H1 (cell line): ENCODE measurements at regions not wholly inside any gene's neighbourhood (a gene's known extent, or its start where the extent isn't known, plus 50 kb on each side); places are given as distances from the start of the nearest gene placed in this dataset.

Source experiments
- CTCF ChIA-PET: fragments of 300-600 bp; sonication (Branson Sonifier 250); formaldehyde crosslinking; loops from one replicate; lab custom pipeline; 2021; ENCODE audit not compliant: partially characterized antibody; lab: Charles Lee
- POLR2A ChIA-PET: fragments of 300-600 bp; sonication (Branson Sonifier 250); formaldehyde crosslinking; loops from one replicate; lab custom pipeline; 2021; ENCODE audit warnings: inconsistent platforms; ENCODE audit not compliant: partially characterized antibody; lab: Charles Lee
- DNase-seq, 2 experiments: peaks; one replicate each; pipeline versions ENCODE4 v3.0.0 to v3.0.0-alpha.2; 2010 to 2022; ENCODE audit warnings: low spot score in 2 of 2, low read depth in 1 of 2, mixed read lengths in 1 of 2
- FAIRE-seq: peaks from 2 replicates; lab custom pipeline; 2011; peaks lifted over from hg19 to GRCh38; lab: Jason Lieb, UNC
- H2AFZ ChIP-seq: 2 replicates; pipeline ENCODE4 v1.8.1; 2012; ENCODE audit warnings: low read length, inconsistent platforms
- H2AK5ac ChIP-seq: 2 replicates; pipeline ENCODE4 v1.6.1; 2013; ENCODE audit warnings: low read depth, low read length
- H2BK120ac ChIP-seq: replicated peaks from 2 replicates; pipeline ENCODE3; 2013; ENCODE audit warnings: low read depth, low read length, inconsistent platforms
- H2BK12ac ChIP-seq: 2 replicates; pipeline ENCODE4 v1.6.1; 2013; ENCODE audit warnings: low read depth, low read length
- H2BK15ac ChIP-seq: 2 replicates; pipeline ENCODE4 v1.6.1; 2013; ENCODE audit warnings: low read length
- H2BK20ac ChIP-seq: 2 replicates; pipeline ENCODE4 v1.6.1; 2013; ENCODE audit warnings: low read length
- H2BK5ac ChIP-seq: 2 replicates; pipeline ENCODE4 v1.6.1; 2013; ENCODE audit warnings: low read depth, low read length
- H3K14ac ChIP-seq: 2 replicates; pipeline ENCODE4 v1.6.1; 2013; ENCODE audit warnings: inconsistent platforms; ENCODE audit not compliant: insufficient read length
- H3K18ac ChIP-seq: 2 replicates; pipeline ENCODE4 v1.6.1; 2013; ENCODE audit warnings: low read length; ENCODE audit errors: extremely low read depth
- H3K23ac ChIP-seq: 2 replicates; pipeline ENCODE4 v1.6.1; 2013; ENCODE audit warnings: inconsistent platforms; ENCODE audit not compliant: insufficient read length
- H3K23me2 ChIP-seq: 2 replicates; pipeline ENCODE4 v1.6.1; 2013; ENCODE audit warnings: low read depth, low read length
- H3K27ac ChIP-seq: 2 replicates; pipeline ENCODE4 v1.6.1; 2011; ENCODE audit warnings: low read depth, low read length, inconsistent platforms
- H3K27me3 ChIP-seq, 4 experiments: replicated peaks in 1 of 4; 1 replicate in 1 of 4; 2 replicates in 3 of 4; pipeline versions ENCODE4 v1.6.1 to v1.8.1; 2011 to 2013; ENCODE audit warnings: low read length in 3 of 4, mild to moderate bottlenecking in 3 of 4, inconsistent platforms in 2 of 4, mixed read lengths in 2 of 4, moderate library complexity in 1 of 4; ENCODE audit not compliant: control insufficient read depth in 3 of 4, insufficient read depth in 3 of 4; ENCODE audit errors: extremely low read depth in 1 of 4
- H3K36me3 ChIP-seq, 4 experiments: 2 replicates each; pipeline versions ENCODE4 v1.6.1 to v1.8.1; 2011 to 2013; ENCODE audit warnings: mild to moderate bottlenecking in 4 of 4, low read length in 3 of 4, moderate library complexity in 2 of 4, control low read depth in 1 of 4, inconsistent platforms in 1 of 4; ENCODE audit not compliant: insufficient read depth in 4 of 4, control insufficient read depth in 2 of 4
- H3K4ac ChIP-seq: replicated peaks from 2 replicates; pipeline ENCODE3; 2013; ENCODE audit warnings: low read length, low read depth, mixed read lengths, inconsistent platforms; ENCODE audit not compliant: insufficient read length
- H3K4me1 ChIP-seq, 4 experiments: replicated peaks in 1 of 4; 1 replicate in 1 of 4; 2 replicates in 3 of 4; pipeline versions ENCODE4 v1.6.1 to v1.8.1; 2011 to 2013; ENCODE audit warnings: low read length in 3 of 4, inconsistent platforms in 2 of 4, mixed read lengths in 1 of 4; ENCODE audit not compliant: insufficient read depth in 4 of 4, control insufficient read depth in 3 of 4
- H3K4me2 ChIP-seq, 2 experiments: 2 replicates each; pipeline versions ENCODE4 v1.6.1 to v1.8.1; 2011 to 2013; ENCODE audit warnings: low read depth in 2 of 2, low read length in 2 of 2, control low read depth in 1 of 2, inconsistent platforms in 1 of 2, mild to moderate bottlenecking in 1 of 2; ENCODE audit not compliant: insufficient read depth in 1 of 2
- H3K4me3 ChIP-seq, 4 experiments: fragments of 200-600, 300-600 bp in 1 of 4; sonication (generic), shearing (Covaris generic), sonication (Bioruptor Twin) in 1 of 4; 2 replicates each; pipeline versions ENCODE4 v1.5.1 to v1.8.1; 2011 to 2016; ENCODE audit warnings: low read length in 4 of 4, low read depth in 3 of 4, control low read depth in 2 of 4, inconsistent platforms in 2 of 4, mild to moderate bottlenecking in 2 of 4, mixed read lengths in 1 of 4, moderate library complexity in 1 of 4; ENCODE audit not compliant: insufficient read depth in 2 of 4; ENCODE audit errors: extremely low read depth in 1 of 4
- H3K56ac ChIP-seq: replicated peaks from 2 replicates; pipeline ENCODE3; 2013; ENCODE audit warnings: low read depth, mild to moderate bottlenecking, mixed read lengths, low read length, inconsistent platforms; ENCODE audit not compliant: insufficient read length
- H3K79me1 ChIP-seq: 2 replicates; pipeline ENCODE4 v1.6.1; 2013; ENCODE audit warnings: low read depth, low read length, control low read depth
- H3K79me2 ChIP-seq, 2 experiments: 2 replicates each; pipeline versions ENCODE4 v1.6.1 to v1.8.1; 2012 to 2013; ENCODE audit warnings: low read length in 2 of 2, mild to moderate bottlenecking in 2 of 2, inconsistent platforms in 1 of 2; ENCODE audit not compliant: insufficient read depth in 2 of 2, control insufficient read depth in 1 of 2
- H3K9ac ChIP-seq, 4 experiments: replicated peaks in 1 of 4; 1 replicate in 1 of 4; 2 replicates in 3 of 4; pipeline versions ENCODE4 v1.6.1 to v1.8.1; 2011 to 2013; ENCODE audit warnings: low read depth in 3 of 4, low read length in 3 of 4, control low read depth in 2 of 4, mild to moderate bottlenecking in 2 of 4, moderate library complexity in 2 of 4, inconsistent platforms in 1 of 4; ENCODE audit errors: extremely low read depth in 1 of 4
- H3K9me3 ChIP-seq, 2 experiments: 2 replicates each; pipeline versions ENCODE4 v1.6.1 to v1.8.1; 2012 to 2013; ENCODE audit warnings: mild to moderate bottlenecking in 2 of 2, moderate library complexity in 2 of 2, control low read depth in 1 of 2, inconsistent platforms in 1 of 2, low read depth in 1 of 2, low read length in 1 of 2, mixed read lengths in 1 of 2; ENCODE audit not compliant: insufficient read depth in 2 of 2
- H4K20me1 ChIP-seq, 2 experiments: replicated peaks in 1 of 2; 2 replicates each; pipeline versions ENCODE3 to v1.8.1; 2011 to 2013; ENCODE audit warnings: inconsistent platforms in 2 of 2, low read length in 2 of 2, mild to moderate bottlenecking in 1 of 2; ENCODE audit not compliant: insufficient read depth in 2 of 2, control insufficient read depth in 1 of 2
- H4K5ac ChIP-seq: 2 replicates; pipeline ENCODE4 v1.6.1; 2013; ENCODE audit warnings: low read length, low read depth, mixed read lengths, inconsistent platforms; ENCODE audit not compliant: insufficient read length
- H4K8ac ChIP-seq: 2 replicates; pipeline ENCODE4 v1.8.0; 2013; ENCODE audit warnings: mild to moderate bottlenecking, moderate library complexity, low read length, inconsistent platforms; ENCODE audit not compliant: insufficient read depth; ENCODE audit errors: extremely low read depth
- H4K91ac ChIP-seq: replicated peaks from 2 replicates; pipeline ENCODE3; 2013; ENCODE audit warnings: low read length, mixed read lengths, inconsistent platforms; ENCODE audit not compliant: insufficient read length
- WGBS, 2 experiments: shearing (Covaris generic) in 1 of 2; methylation state at CpG; one replicate each; pipeline versions ENCODE4 v1.1.6 to v1.1.7; 2013 to 2015; ENCODE audit warnings: low lambda C conversion rate in 2 of 2, mixed read lengths in 2 of 2, inconsistent platforms in 1 of 2, low coverage in 1 of 2, missing lambda C conversion rate in 1 of 2; ENCODE audit not compliant: insufficient replicate concordance in 2 of 2, insufficient coverage in 1 of 2, insufficient read length in 1 of 2; ENCODE audit errors: extremely low coverage in 1 of 2, missing lambda C conversion rate in 1 of 2; 5-methylcytosine and 5-hydroxymethylcytosine counted together
- TF ChIP-seq, protein P1 (sequence below): fragments of 300-600 bp; sonication (generic); IDR thresholded peaks from 2 replicates; pipeline ENCODE4 v1.7.1; 2012; ENCODE audit warnings: low read length, moderate library complexity, mild to moderate bottlenecking, inconsistent platforms; ENCODE audit not compliant: insufficient replicate concordance

DNA sequence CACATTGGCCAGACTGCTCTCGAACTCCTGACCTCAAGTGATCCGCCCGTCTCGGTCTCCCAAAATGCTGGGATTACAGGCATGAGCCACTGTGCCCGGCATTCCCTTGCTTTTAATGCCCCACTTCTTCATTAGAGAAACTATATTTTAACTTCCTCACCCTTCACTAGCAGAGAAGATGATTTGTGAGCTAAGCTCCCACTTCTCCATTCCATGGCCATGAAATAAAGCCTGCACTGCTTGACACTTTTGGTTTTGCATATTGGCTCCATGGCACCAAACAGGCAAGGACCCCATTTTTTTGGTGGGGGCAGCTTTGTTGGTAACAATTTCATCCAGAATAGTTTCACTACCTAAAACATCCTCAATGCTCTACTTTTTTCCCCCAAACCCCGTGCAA lies 145.3 kb downstream of the TFAP2B start:
- H2AK5ac ChIP-seq = no peak overlapping the region
- FAIRE-seq = no peak
- H4K91ac ChIP-seq = no peak overlapping the region
- no peak overlapping the region for H3K4me2 ChIP-seq
- CTCF ChIA-PET = interaction anchor here (0.6 kb wide), 1 partner anchor 60 kb away, joined by 3 read pairs; no protein-coding TSS in a partner anchor
- H3K14ac ChIP-seq = no peak overlapping the region
- 96% methylated on average over 6 of the region's 6 CpGs; no CpG with 5 or more reads in 1 of the 2 experiments for WGBS, 2 experiments
- POLR2A ChIA-PET = no interaction called here
- H3K18ac ChIP-seq = no peak overlapping the region
- H3K79me1 ChIP-seq = no peaks in the 10 kb centered on the region
- no peaks in the 10 kb centered on the region for H3K27me3 ChIP-seq
- no peak overlapping the region for H3K56ac ChIP-seq
- H2BK20ac ChIP-seq = no peak overlapping the region
- no peak overlapping the region for H3K23ac ChIP-seq
- no peak overlapping the region for H2BK5ac ChIP-seq
- H3K4me1 ChIP-seq = no peaks in the 10 kb centered on the region
- DNase-seq = no peak
- H4K8ac ChIP-seq = no peak overlapping the region
- H2BK120ac ChIP-seq = no peak overlapping the region
- no peak overlapping the region for H2AFZ ChIP-seq
- no peaks in the 10 kb centered on the region for H4K20me1 ChIP-seq
- no peaks in the 10 kb centered on the region for H3K23me2 ChIP-seq
- H3K9me3 ChIP-seq = no peaks in the 10 kb centered on the region
- H3K36me3 ChIP-seq = no peaks in the 10 kb centered on the region
- H3K4ac ChIP-seq = no peak overlapping the region
- H2BK12ac ChIP-seq = no peak overlapping the region
- H3K9ac ChIP-seq = no peak overlapping the region
- H3K79me2 ChIP-seq = no peaks in the 10 kb centered on the region
- H4K5ac ChIP-seq = no peak overlapping the region
- no peak overlapping the region for H3K27ac ChIP-seq
- no peak overlapping the region for H3K4me3 ChIP-seq
- H2BK15ac ChIP-seq = no peak overlapping the region
- TF ChIP-seq, protein P1, sequence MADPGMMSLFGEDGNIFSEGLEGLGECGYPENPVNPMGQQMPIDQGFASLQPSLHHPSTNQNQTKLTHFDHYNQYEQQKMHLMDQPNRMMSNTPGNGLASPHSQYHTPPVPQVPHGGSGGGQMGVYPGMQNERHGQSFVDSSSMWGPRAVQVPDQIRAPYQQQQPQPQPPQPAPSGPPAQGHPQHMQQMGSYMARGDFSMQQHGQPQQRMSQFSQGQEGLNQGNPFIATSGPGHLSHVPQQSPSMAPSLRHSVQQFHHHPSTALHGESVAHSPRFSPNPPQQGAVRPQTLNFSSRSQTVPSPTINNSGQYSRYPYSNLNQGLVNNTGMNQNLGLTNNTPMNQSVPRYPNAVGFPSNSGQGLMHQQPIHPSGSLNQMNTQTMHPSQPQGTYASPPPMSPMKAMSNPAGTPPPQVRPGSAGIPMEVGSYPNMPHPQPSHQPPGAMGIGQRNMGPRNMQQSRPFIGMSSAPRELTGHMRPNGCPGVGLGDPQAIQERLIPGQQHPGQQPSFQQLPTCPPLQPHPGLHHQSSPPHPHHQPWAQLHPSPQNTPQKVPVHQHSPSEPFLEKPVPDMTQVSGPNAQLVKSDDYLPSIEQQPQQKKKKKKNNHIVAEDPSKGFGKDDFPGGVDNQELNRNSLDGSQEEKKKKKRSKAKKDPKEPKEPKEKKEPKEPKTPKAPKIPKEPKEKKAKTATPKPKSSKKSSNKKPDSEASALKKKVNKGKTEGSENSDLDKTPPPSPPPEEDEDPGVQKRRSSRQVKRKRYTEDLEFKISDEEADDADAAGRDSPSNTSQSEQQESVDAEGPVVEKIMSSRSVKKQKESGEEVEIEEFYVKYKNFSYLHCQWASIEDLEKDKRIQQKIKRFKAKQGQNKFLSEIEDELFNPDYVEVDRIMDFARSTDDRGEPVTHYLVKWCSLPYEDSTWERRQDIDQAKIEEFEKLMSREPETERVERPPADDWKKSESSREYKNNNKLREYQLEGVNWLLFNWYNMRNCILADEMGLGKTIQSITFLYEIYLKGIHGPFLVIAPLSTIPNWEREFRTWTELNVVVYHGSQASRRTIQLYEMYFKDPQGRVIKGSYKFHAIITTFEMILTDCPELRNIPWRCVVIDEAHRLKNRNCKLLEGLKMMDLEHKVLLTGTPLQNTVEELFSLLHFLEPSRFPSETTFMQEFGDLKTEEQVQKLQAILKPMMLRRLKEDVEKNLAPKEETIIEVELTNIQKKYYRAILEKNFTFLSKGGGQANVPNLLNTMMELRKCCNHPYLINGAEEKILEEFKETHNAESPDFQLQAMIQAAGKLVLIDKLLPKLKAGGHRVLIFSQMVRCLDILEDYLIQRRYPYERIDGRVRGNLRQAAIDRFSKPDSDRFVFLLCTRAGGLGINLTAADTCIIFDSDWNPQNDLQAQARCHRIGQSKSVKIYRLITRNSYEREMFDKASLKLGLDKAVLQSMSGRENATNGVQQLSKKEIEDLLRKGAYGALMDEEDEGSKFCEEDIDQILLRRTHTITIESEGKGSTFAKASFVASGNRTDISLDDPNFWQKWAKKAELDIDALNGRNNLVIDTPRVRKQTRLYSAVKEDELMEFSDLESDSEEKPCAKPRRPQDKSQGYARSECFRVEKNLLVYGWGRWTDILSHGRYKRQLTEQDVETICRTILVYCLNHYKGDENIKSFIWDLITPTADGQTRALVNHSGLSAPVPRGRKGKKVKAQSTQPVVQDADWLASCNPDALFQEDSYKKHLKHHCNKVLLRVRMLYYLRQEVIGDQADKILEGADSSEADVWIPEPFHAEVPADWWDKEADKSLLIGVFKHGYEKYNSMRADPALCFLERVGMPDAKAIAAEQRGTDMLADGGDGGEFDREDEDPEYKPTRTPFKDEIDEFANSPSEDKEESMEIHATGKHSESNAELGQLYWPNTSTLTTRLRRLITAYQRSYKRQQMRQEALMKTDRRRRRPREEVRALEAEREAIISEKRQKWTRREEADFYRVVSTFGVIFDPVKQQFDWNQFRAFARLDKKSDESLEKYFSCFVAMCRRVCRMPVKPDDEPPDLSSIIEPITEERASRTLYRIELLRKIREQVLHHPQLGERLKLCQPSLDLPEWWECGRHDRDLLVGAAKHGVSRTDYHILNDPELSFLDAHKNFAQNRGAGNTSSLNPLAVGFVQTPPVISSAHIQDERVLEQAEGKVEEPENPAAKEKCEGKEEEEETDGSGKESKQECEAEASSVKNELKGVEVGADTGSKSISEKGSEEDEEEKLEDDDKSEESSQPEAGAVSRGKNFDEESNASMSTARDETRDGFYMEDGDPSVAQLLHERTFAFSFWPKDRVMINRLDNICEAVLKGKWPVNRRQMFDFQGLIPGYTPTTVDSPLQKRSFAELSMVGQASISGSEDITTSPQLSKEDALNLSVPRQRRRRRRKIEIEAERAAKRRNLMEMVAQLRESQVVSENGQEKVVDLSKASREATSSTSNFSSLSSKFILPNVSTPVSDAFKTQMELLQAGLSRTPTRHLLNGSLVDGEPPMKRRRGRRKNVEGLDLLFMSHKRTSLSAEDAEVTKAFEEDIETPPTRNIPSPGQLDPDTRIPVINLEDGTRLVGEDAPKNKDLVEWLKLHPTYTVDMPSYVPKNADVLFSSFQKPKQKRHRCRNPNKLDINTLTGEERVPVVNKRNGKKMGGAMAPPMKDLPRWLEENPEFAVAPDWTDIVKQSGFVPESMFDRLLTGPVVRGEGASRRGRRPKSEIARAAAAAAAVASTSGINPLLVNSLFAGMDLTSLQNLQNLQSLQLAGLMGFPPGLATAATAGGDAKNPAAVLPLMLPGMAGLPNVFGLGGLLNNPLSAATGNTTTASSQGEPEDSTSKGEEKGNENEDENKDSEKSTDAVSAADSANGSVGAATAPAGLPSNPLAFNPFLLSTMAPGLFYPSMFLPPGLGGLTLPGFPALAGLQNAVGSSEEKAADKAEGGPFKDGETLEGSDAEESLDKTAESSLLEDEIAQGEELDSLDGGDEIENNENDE = no peak
